ENCODE measurements at regions not wholly inside any gene's neighbourhood (a gene's known extent, or its start where the extent isn't known, plus 50 kb on each side); places are given as distances from the start of the nearest gene placed in this dataset.

- no peak for TF ChIP-seq EZH2 (IDR thresholded peaks at IDR 0.05; ENCODE audit: insufficient read depth, poor library complexity, severe bottlenecking)
- no peak for TF ChIP-seq EZH2phosphoT487 (IDR thresholded peaks at IDR 0.05; ENCODE audit: insufficient read depth, low read depth)
Observed at GRCh38 chr6:166715992-166716391, 88.9 kb upstream of the RPS6KA2 start.
